ENCODE measurements at regions not wholly inside any gene's neighbourhood (a gene's known extent, or its start where the extent isn't known, plus 50 kb on each side); places are given as distances from the start of the nearest gene placed in this dataset.

DNA sequence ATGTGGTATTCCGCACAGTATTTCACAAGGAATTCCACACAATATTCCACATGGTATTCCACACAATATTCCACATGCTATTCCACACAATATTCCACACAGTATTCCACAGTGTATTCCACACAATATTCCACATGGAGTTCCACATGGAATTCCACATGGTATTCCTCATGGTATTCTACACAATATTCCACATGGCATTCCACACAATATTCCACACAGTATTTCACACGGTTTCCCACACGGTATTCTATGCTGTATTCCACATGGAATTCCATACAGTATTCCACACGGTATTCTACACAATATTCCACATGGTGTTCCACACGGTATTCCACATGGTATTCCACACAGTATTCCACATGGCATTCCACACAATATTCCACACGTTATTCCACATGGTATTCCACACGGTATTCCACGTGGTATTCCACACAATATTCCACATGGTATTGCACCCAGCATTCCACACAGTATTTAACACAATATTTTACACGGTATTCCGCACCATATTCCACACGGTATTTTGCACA lies 137.3 kb upstream of the CHST15 start:
- Histone ChIP-seq H3K79me1 (ENCODE audit: low read length) (no peaks in the 10 kb centered on the region), H4K12ac (ENCODE audit: low read depth, low read length) (no peak overlapping the region), H2BK5ac (ENCODE audit: low read depth, low read length, poor library complexity) (no peak overlapping the region), H4K91ac (ENCODE audit: low read depth, low read length) (no peak overlapping the region), H2AK5ac (ENCODE audit: low read length) (no peak overlapping the region), H3K9ac (ENCODE audit: low read length) (no peak overlapping the region), H3K4me2 (ENCODE audit: low read length) (no peak overlapping the region), H3K27ac (ENCODE audit: low read depth, low read length) (no peak overlapping the region), H2BK12ac (ENCODE audit: low read length) (no peak overlapping the region), H3K4ac (ENCODE audit: low read depth, low read length) (no peak overlapping the region), H3K27me3 (ENCODE audit: insufficient read depth, low read length) (no peaks in the 10 kb centered on the region), H2BK120ac (ENCODE audit: insufficient read depth, low read length, poor library complexity) (no peak overlapping the region), H3K79me2 (ENCODE audit: control insufficient read depth, insufficient read depth, low read length, poor library complexity) (no peaks in the 10 kb centered on the region), H3K4me1 (ENCODE audit: control insufficient read depth in 1 of 2, insufficient read depth in 2 of 2, low read length in 2 of 2) (no peaks in the 10 kb centered on the region), H3K36me3 (ENCODE audit: control insufficient read depth in 1 of 2, insufficient read depth in 2 of 2, low read length in 2 of 2) (no peaks in the 10 kb centered on the region), H2AFZ (ENCODE audit: insufficient read depth, low read length, poor library complexity) (no peak overlapping the region), H3K9me3 (ENCODE audit: insufficient read depth, low read depth, low read length) (peaks cover 2% of the 10 kb centered on the region), H3K4me3 (ENCODE audit: low read depth, low read length) (no peak overlapping the region), H3K14ac (ENCODE audit: low read length) (no peak overlapping the region), H4K8ac (ENCODE audit: low read depth, low read length) (no peak overlapping the region), H3K23ac (ENCODE audit: low read length) (no peak overlapping the region), H3K18ac (ENCODE audit: low read length) (no peak overlapping the region)
- WGBS (ENCODE audit: extremely low coverage, insufficient coverage, insufficient read length): no CpG with 5 or more reads among the region's 11 CpGs
- DNase-seq: no peak

DNA sequence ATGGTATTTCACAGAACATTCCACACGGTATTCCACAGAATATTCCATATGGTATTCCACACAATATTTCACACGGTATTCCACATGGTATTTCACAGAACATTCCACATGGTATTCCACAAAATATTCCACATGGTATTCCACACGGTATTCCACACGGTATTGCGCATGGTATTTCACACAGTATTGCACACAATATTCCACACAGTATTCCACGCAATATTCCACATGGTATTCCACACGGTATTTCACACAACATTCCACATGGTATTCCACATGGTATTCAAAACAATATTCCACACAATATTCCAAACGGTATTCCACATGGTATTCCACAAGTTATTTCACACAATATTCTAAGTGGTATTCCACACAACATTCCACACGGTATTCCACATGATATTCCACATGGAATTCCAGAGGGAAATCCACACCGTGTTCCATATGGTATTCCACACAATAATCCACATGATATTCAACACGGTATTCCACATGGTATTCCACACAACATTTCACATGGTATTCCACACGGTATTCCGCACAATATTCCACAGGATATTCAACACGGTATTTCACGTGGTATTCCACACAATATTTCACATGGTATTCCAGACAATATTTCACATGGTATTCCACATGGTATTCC lies 136.7 kb upstream of the CHST15 start:
- H3K4me3 ChIP-seq (ENCODE audit: low read depth, low read length): no peak overlapping the region
- no peak overlapping the region for H2AK5ac ChIP-seq (ENCODE audit: low read length)
- H3K9me3 ChIP-seq (ENCODE audit: insufficient read depth, low read depth, low read length): peaks cover 2% of the 10 kb centered on the region
- H3K27ac ChIP-seq (ENCODE audit: low read depth, low read length): no peak overlapping the region
- H4K8ac ChIP-seq (ENCODE audit: low read depth, low read length): no peak overlapping the region
- H3K27me3 ChIP-seq (ENCODE audit: insufficient read depth, low read length): no peaks in the 10 kb centered on the region
- H3K14ac ChIP-seq (ENCODE audit: low read length): no peak overlapping the region
- no CpG with 5 or more reads among the region's 15 CpGs for WGBS (ENCODE audit: extremely low coverage, insufficient coverage, insufficient read length)
- H3K36me3 ChIP-seq (ENCODE audit: control insufficient read depth in 1 of 2, insufficient read depth in 2 of 2, low read length in 2 of 2): no peaks in the 10 kb centered on the region
- no peaks in the 10 kb centered on the region for H3K79me1 ChIP-seq (ENCODE audit: low read length)
- DNase-seq: no peak
- no peak overlapping the region for H3K23ac ChIP-seq (ENCODE audit: low read length)
- no peak overlapping the region for H3K4me2 ChIP-seq (ENCODE audit: low read length)
- H3K4me1 ChIP-seq (ENCODE audit: control insufficient read depth in 1 of 2, insufficient read depth in 2 of 2, low read length in 2 of 2): no peaks in the 10 kb centered on the region
- no peak overlapping the region for H4K91ac ChIP-seq (ENCODE audit: low read depth, low read length)
- no peak overlapping the region for H3K9ac ChIP-seq (ENCODE audit: low read length)
- no peak overlapping the region for H3K18ac ChIP-seq (ENCODE audit: low read length)
- no peak overlapping the region for H2BK5ac ChIP-seq (ENCODE audit: low read depth, low read length, poor library complexity)
- H3K79me2 ChIP-seq (ENCODE audit: control insufficient read depth, insufficient read depth, low read length, poor library complexity): no peaks in the 10 kb centered on the region
- H2BK120ac ChIP-seq (ENCODE audit: insufficient read depth, low read length, poor library complexity): no peak overlapping the region
- no peak overlapping the region for H2BK12ac ChIP-seq (ENCODE audit: low read length)
- H4K12ac ChIP-seq (ENCODE audit: low read depth, low read length): no peak overlapping the region
- no peak overlapping the region for H2AFZ ChIP-seq (ENCODE audit: insufficient read depth, low read length, poor library complexity)
- no peak overlapping the region for H3K4ac ChIP-seq (ENCODE audit: low read depth, low read length)

DNA sequence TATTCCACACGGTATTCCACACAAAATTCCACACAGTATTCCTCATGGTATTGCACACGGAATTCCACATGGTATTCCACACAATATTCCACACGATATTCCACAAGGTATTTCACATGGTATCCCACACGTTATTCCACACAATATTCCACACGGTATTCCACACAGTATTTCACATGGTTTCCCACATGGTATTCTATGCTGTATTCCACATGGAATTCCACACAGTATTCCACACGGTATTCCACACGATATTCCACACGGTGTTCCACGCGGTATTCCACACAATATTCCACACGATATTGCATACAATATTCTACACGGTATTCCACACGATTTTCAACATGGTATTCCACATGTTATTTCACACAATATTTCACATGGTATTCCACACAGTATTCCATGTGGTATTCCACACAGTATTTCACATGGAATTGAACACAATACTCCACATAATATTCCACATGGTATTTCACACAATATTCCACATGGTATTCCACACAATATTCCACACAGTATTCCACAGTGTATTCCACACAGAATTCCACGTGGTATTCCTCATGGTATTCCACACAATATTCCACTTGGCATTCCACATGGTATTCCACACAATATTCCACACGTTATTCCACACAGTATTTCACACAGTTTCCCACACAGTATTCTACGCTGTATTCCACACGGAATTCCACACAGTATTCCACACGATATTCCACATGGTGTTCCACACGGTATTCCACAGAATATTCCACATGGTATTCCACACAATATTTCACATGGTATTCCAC lies 136.0 kb upstream of the CHST15 start:
- Histone ChIP-seq H3K9ac (ENCODE audit: low read length) (no peak overlapping the region), H3K4me3 (ENCODE audit: low read depth, low read length) (no peak overlapping the region), H3K79me2 (ENCODE audit: control insufficient read depth, insufficient read depth, low read length, poor library complexity) (no peaks in the 10 kb centered on the region), H3K4me2 (ENCODE audit: low read length) (no peak overlapping the region), H3K23ac (ENCODE audit: low read length) (no peak overlapping the region), H4K91ac (ENCODE audit: low read depth, low read length) (no peak overlapping the region), H4K12ac (ENCODE audit: low read depth, low read length) (no peak overlapping the region), H3K14ac (ENCODE audit: low read length) (no peak overlapping the region), H3K79me1 (ENCODE audit: low read length) (no peaks in the 10 kb centered on the region), H2BK12ac (ENCODE audit: low read length) (no peak overlapping the region), H2AFZ (ENCODE audit: insufficient read depth, low read length, poor library complexity) (no peak overlapping the region), H4K8ac (ENCODE audit: low read depth, low read length) (no peak overlapping the region), H3K36me3 (ENCODE audit: control insufficient read depth in 1 of 2, insufficient read depth in 2 of 2, low read length in 2 of 2) (no peaks in the 10 kb centered on the region), H3K4me1 (ENCODE audit: control insufficient read depth in 1 of 2, insufficient read depth in 2 of 2, low read length in 2 of 2) (no peaks in the 10 kb centered on the region), H3K27ac (ENCODE audit: low read depth, low read length) (no peak overlapping the region), H2BK120ac (ENCODE audit: insufficient read depth, low read length, poor library complexity) (no peak overlapping the region), H3K4ac (ENCODE audit: low read depth, low read length) (no peak overlapping the region), H3K9me3 (ENCODE audit: insufficient read depth, low read depth, low read length) (peaks cover 2% of the 10 kb centered on the region), H2BK5ac (ENCODE audit: low read depth, low read length, poor library complexity) (no peak overlapping the region), H2AK5ac (ENCODE audit: low read length) (no peak overlapping the region), H3K27me3 (ENCODE audit: insufficient read depth, low read length) (no peaks in the 10 kb centered on the region), H3K18ac (ENCODE audit: low read length) (no peak overlapping the region)
- no CpG with 5 or more reads among the region's 19 CpGs for WGBS (ENCODE audit: extremely low coverage, insufficient coverage, insufficient read length)
- DNase-seq: no peak

- H3K79me2 ChIP-seq (ENCODE audit: control insufficient read depth, insufficient read depth, low read length, poor library complexity): no peaks in the 10 kb centered on the region
- no peak overlapping the region for H2BK120ac ChIP-seq (ENCODE audit: insufficient read depth, low read length, poor library complexity)
These were observed 135.1 kb upstream of the CHST15 start for GRCh38 chr10:124228471-124228870.

More at GRCh38 chr10:124228471-124228870, 135.1 kb upstream of the CHST15 start:
- H3K23ac ChIP-seq (ENCODE audit: low read length): no peak overlapping the region
- no peak overlapping the region for H2BK5ac ChIP-seq (ENCODE audit: low read depth, low read length, poor library complexity)
- H3K9me3 ChIP-seq (ENCODE audit: insufficient read depth, low read depth, low read length): peaks cover 2% of the 10 kb centered on the region
- H3K4me1 ChIP-seq (ENCODE audit: control insufficient read depth in 1 of 2, insufficient read depth in 2 of 2, low read length in 2 of 2): no peaks in the 10 kb centered on the region
- H3K79me1 ChIP-seq (ENCODE audit: low read length): no peaks in the 10 kb centered on the region
- H3K18ac ChIP-seq (ENCODE audit: low read length): no peak overlapping the region
- no peak overlapping the region for H4K91ac ChIP-seq (ENCODE audit: low read depth, low read length)
- no peak overlapping the region for H3K14ac ChIP-seq (ENCODE audit: low read length)
- H2AK5ac ChIP-seq (ENCODE audit: low read length): no peak overlapping the region
- DNase-seq: no peak
- no peaks in the 10 kb centered on the region for H3K27me3 ChIP-seq (ENCODE audit: insufficient read depth, low read length)
- no CpG with 5 or more reads among the region's 2 CpGs for WGBS (ENCODE audit: extremely low coverage, insufficient coverage, insufficient read length)
- H3K27ac ChIP-seq (ENCODE audit: low read depth, low read length): no peak overlapping the region
- no peak overlapping the region for H4K8ac ChIP-seq (ENCODE audit: low read depth, low read length)
- H3K4ac ChIP-seq (ENCODE audit: low read depth, low read length): no peak overlapping the region
- no peak overlapping the region for H3K4me2 ChIP-seq (ENCODE audit: low read length)
- H4K12ac ChIP-seq (ENCODE audit: low read depth, low read length): no peak overlapping the region
- no peaks in the 10 kb centered on the region for H3K36me3 ChIP-seq (ENCODE audit: control insufficient read depth in 1 of 2, insufficient read depth in 2 of 2, low read length in 2 of 2)
- no peak overlapping the region for H2AFZ ChIP-seq (ENCODE audit: insufficient read depth, low read length, poor library complexity)
- H2BK12ac ChIP-seq (ENCODE audit: low read length): no peak overlapping the region
- H3K4me3 ChIP-seq (ENCODE audit: low read depth, low read length): no peak overlapping the region
- H3K9ac ChIP-seq (ENCODE audit: low read length): no peak overlapping the region
